COR-L47 (cell line): ENCODE measurements at regions not wholly inside any gene's neighbourhood (a gene's known extent, or its start where the extent isn't known, plus 50 kb on each side); places are given as distances from the start of the nearest gene placed in this dataset.
"Not testable (repeated sequence)": the region's sequence is repeated elsewhere in the genome, so short reads cannot be mapped to it uniquely, and the experiment has no call there.

ENCODE experiments used
- DNase-seq: peaks from one replicate; lab custom pipeline; 2025; lab: John Stamatoyannopoulos, UW

GRCh38 chr9:89695979-89696378 is 91.2 kb downstream of the GADD45G start:
- not testable (repeated sequence) for DNase-seq

DNA sequence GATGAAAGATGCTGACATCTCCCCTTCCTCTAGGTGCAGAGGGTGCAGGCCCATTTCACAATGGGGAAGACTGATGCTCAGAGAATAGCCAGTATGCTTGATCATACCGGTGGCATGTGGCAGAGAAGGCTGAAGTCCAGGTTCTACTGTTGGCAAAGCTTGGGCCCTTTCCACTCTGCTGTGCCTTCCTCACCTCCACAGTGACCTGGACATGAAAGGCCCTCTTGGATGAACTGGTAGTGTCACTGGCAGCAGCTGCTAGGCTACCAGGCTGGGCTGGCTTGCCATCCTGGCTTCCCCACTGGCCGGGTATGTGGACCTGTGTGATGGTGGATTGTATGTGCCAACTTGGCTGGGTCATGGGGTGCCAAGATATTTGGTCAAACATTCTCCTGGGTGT is 92.0 kb downstream of the GADD45G start:
- DNase-seq = no peak

GRCh38 chr9:89697553-89697952 is 92.7 kb downstream of the GADD45G start:
- no peak for DNase-seq

DNA sequence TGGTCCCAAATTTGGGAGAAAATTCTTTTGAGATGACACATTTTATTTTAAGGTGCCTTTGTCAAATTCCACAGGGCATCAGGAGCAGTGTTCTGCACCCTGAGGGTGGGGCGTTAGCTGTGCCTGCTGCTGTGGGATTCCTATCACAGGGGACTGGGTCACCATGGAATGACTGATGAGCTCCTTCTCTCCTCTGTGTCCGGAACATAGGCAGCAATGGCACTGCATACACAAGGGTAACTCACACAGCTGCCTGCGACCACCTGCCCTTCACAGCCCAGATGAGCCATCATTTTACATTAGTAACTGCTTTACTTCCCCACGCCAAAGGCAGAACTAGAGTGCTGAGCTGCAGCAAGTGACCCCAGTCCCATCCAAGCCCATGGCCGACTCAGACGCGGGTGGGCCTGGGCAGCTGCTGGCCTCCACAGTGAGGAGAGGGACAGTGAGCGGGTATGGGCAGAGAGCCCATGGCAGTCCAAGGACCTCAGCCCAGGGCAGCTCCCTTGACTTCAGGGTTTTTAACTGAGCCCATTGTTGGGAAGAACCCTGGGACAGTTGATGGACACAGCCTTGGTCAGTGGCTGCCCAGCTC is 93.7 kb downstream of the GADD45G start:
- no peak for DNase-seq

DNA sequence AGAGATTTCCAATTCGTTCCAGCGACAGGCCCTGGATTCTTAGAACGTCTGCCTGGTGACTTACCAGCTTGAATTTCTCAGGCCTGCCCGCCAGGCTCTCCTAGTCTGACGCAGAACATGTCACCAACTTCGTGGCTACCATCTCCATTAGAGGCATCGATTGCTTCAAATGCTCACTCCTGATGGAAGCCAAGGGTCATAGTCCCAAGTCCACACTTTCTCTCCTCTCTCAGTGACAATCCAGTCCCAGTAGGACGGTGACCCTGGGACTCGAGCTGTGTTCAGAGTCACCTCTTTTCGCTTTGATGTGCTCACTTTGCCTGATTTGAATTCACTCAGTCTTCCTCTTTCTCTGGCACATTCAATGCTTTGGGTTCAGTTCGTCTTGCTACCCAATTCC is 94.8 kb downstream of the GADD45G start:
- no peak for DNase-seq

- DNase-seq = no peak
These were observed 96.5 kb downstream of the GADD45G start for GRCh38 chr9:89701221-89701798.

- no peak for DNase-seq
These were observed 97.6 kb downstream of the GADD45G start for GRCh38 chr9:89702401-89702800.

DNA sequence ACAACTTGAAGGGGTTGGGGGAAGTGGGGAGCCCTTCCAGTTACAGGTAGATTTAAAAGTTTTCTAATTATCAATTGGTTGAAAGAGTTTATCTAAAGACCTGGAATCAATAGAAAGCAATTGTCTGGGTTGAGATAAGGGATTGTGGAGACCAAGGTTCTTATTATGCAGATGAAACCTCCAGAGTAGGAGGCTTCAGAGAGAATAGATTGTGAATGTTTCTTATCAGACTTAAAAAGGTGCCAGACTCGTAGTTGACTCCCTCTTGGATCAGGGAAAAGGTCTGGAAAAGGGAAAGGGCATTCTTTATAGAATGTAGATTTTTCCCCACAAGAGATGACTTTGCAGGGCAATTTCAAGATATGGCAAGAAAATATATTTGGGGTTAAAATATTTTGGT is 100.8 kb downstream of the GADD45G start:
- no peak for DNase-seq

DNA sequence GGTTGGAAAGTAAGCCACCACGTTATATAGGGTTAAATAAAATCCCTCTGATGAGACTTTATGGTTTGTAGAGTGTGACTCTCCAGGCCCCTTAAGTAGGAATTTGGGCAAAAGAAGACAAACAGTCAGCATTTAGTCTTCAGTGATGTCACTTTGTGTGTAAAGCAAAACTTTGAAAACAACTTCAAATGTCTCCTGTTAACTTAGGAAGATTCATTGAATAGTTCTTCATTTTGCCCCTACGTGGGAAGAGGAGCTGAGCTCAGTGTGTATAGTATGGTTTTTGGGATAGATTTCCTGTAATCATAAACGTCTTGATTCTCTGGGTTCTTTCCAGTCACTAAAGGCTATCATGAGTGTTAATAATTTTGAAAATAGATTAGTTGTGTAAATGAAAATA is 101.3 kb downstream of the GADD45G start:
- no peak for DNase-seq

DNA sequence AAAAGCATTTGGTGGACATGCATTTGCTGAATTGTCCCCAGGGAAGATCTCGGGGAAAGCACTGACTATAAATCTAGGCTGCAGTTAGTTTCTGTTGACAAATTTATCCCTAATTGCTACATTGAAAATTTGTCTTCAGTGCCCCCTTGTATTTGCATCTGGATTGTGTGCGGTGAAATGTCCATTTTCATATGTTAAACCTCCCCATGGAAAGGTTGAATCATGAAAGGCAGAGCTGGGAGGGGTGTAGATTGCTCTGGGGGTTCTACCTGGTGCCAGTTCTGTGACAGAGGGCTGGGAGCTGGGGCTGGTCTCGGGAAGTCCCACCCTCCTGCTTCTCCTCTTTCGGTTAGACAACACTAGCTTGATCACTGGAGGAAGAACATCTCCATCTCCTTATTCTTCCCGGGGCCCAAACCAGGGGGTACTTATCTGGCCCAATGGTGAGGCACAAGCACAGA is 101.9 kb downstream of the GADD45G start:
- DNase-seq = no peak

DNA sequence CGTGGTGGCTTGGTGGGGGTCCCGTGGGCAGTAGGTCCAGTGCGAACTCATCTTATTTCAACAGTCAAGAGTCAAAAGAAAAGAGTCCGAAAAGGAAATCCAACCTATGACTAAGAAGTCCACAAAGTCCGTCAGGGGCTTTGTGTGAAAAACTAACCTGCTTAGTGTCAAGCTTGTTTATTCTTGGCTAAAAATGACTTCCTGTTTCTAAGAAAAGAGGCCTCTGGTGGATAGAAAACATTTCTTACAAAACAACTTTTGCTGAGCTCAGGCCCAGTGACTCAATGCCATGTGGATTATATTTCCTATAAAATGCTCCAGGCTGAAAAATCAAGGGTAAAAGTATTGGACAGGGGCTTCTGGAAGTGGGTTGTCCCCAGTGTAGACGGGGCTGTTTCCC is 105.9 kb downstream of the GADD45G start:
- DNase-seq = no peak

DNA sequence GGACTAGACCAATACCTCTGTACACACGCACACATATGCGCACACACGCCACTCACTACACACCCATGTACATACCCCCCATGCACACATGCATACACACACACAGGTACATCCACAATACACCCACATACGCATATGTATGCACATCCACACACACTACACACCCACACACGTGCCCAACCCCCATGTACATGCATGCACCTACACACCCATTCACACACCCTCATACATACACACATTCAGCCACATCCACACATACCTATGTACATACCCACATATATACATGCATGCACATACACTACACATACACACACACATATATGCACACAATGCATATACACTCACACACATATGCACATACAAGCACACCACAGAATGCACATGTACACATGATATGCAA is 107.1 kb downstream of the GADD45G start:
- DNase-seq = no peak

- DNase-seq = no peak
These were observed 107.5 kb downstream of the GADD45G start for GRCh38 chr9:89712283-89712682.

- DNase-seq = no peak
These were observed 109.5 kb downstream of the GADD45G start for GRCh38 chr9:89714321-89714720.

DNA sequence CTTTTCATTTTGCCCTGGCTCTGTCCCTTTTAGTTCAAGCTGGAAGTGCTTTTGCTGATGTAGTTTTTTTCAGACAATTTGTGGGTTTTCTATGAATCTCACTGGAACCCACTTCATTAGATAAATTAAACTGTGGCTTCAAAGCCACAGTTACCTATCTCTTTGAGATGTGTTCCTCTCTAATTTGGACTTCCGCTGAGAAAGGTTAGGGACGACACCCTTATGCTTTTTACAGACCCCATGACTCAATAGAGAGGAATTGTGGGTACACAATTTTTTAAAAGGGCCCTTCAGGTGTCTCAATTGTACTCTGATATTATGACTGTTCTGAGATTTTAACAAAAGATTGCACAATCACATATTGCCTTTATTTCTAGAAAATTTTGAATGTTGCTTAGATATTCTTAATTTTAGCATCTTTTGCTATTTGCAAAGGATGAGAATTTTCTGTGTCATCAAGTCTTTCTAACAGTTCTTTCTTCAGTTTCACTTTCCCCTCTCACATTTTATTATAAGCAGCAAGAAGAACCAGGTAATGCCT is 110.6 kb downstream of the GADD45G start:
- no peak for DNase-seq

DNA sequence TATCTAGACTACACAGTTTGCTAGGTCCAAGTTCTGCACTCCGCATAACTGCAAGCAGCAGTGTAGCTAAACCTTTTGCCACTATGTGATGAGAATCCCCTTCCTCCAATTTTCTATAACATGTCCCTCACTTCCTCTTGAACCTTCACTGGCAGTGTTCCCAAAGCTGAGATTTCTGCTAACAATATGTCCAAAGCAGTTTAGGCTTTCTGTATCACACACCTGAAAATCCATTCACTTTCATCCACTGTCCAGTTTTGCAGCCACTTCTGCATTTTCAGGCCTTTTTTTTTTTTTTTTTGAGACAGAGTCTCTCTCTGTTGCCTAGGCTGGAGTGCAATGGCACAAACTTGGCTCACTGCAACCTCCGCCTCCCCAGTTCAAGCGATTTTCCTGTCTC is 111.1 kb downstream of the GADD45G start:
- DNase-seq = no peak

DNA sequence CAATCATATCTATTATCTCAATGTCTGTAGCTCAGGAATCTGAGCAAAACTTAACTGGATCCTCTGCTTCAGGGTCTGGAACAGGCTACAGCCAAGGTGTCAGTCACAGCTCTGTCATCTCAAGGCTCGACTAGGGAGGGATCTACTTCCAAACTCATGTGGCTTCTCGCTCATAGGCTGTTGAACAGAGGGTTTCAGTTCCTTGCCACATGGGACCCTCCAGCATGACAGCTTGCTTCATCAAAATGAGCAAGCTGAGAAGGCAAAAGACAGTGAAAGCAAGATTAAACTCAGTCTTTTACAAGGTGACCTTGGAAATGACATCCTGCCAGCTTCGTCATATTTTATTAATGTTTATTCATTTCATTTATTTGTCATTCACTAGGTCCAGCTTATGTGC is 111.7 kb downstream of the GADD45G start:
- no peak for DNase-seq

- DNase-seq = no peak
These were observed 113.4 kb downstream of the GADD45G start for GRCh38 chr9:89718176-89718575.

DNA sequence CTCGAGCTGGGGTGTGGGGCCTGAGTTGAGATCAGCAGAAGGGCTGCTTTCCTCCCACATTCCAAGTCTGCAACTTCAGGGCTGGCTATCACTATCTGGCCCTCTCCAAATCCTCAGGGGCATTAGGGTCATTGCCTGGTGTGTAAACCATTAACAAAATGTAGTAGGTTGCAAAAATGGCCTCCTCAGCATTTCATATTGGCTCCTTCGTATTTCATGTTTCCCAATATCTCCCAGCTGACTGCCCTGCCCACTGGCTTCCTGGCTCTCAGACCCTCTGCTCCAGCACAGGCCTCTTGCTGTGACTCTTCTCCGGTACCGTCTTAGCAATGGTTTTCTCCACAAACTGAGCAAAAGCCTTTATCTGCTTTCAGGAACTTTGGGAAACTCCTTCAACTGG is 113.8 kb downstream of the GADD45G start:
- DNase-seq = no peak

GRCh38 chr9:89719202-89719601 is 114.4 kb downstream of the GADD45G start:
- DNase-seq = no peak

GRCh38 chr9:89720696-89721175 is 115.9 kb downstream of the GADD45G start:
- no peak for DNase-seq

DNA sequence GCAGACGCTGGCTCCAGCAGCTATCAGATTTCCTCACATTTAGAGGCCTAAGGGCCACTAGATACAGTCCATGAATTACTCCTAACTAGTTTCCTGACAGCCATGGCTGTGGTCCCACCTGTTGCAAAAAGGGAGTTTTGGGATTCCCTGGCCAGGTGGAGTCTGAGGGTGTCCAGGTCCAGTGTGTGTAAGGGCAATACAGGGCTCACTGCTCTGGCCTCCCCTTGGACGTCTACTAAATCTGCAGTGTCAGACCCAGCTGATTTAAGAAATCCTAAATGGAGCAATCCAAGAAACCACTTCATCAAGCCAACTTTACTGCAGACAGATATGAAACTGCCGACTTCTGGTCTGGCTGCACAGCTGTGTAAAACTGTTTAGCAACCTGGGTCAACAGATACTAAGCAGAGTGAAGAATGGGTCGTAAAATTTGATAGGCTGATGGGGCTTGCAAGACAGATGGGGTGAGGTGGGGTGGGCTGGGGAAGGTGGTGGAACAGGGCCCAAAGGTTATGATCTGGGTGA is 116.4 kb downstream of the GADD45G start:
- no peak for DNase-seq

DNA sequence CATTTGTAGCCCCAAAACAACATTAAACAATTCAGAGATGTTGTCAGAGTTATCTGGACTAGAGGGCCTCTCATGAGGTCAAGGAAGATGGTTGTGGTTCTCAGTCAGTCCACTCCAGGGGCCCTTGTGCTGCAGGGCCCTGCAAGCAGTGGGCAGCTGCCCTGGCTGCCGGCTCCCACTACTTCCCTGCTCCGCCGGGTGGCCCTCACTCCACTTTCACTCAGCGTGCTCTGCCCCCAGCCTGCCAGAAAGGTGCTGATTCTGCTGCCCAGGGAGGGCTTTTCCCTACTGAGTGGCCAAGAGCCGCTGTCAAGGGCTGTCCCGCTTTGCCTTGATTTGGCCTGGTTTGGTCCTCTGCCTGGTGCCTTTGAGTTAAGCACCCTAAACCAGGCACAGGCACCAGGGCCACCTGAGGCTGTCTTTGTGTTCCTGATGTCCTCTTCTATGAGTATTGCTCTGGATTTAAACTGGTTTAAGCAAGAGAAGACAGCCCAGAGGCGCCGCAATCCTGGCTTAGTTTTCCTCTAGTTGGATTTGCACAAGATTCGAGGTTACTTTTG is 117.2 kb downstream of the GADD45G start:
- no peak for DNase-seq
